ENCODE measurements at regions not wholly inside any gene's neighbourhood (a gene's known extent, or its start where the extent isn't known, plus 50 kb on each side); places are given as distances from the start of the nearest gene placed in this dataset.

DNA sequence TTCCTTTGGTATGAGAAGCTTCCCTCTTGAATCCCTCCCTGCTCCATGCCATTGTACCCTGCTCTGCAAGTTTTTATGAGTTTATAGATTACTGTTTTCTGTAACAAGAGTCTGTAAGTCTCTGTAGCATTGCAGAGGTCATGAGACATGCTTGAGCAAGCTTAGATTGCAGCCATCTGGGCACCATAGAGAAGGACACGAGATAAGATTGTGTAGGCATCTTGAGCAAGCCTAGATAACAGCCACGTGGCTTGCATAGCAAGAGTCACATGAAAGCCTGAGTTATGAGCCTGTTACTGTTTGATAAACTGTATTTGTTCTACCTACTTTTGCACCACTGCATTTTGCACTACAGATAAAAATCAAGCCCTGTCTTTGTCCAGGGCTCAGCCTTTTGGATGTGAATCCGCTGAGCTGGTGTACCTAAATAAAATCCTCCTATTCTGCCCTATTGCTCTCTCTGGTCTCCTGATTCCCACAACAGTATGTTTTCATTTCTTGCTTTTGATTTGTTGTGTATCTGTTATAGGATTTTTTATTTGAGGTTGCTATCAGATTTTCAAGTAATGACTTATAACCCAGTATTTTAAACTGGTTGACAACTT is 127.4 kb upstream of the ANKRD50 start:
- TF ChIP-seq, protein P1, sequence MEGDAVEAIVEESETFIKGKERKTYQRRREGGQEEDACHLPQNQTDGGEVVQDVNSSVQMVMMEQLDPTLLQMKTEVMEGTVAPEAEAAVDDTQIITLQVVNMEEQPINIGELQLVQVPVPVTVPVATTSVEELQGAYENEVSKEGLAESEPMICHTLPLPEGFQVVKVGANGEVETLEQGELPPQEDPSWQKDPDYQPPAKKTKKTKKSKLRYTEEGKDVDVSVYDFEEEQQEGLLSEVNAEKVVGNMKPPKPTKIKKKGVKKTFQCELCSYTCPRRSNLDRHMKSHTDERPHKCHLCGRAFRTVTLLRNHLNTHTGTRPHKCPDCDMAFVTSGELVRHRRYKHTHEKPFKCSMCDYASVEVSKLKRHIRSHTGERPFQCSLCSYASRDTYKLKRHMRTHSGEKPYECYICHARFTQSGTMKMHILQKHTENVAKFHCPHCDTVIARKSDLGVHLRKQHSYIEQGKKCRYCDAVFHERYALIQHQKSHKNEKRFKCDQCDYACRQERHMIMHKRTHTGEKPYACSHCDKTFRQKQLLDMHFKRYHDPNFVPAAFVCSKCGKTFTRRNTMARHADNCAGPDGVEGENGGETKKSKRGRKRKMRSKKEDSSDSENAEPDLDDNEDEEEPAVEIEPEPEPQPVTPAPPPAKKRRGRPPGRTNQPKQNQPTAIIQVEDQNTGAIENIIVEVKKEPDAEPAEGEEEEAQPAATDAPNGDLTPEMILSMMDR (IDR thresholded peaks at IDR 0.05) = no peak
- TF ChIP-seq POLR2A (IDR thresholded peaks at IDR 0.05) = no peak

Measured in esophagus squamous epithelium (tissue), 4 donors.